Right renal cortex interstitium (tissue), 3 donors: ENCODE measurements at regions not wholly inside any gene's neighbourhood (a gene's known extent, or its start where the extent isn't known, plus 50 kb on each side); places are given as distances from the start of the nearest gene placed in this dataset.

ENCODE experiments used
- DNase-seq, 3 donors: peaks; one replicate each; pipeline ENCODE4 v3.0.0-alpha.2; 2013; ENCODE audit warnings: low read depth in 3 of 3, low spot score in 2 of 3

- DNase-seq = no peak
Measured at GRCh38 chr6:168228676-168229367, 90.8 kb downstream of the DACT2 start.

GRCh38 chr6:168227840-168228239, 91.7 kb downstream of the DACT2 start:
- no peak for DNase-seq

GRCh38 chr6:168226902-168227318, 92.7 kb downstream of the DACT2 start:
- DNase-seq = no peak

GRCh38 chr6:168226061-168226752, 93.4 kb downstream of the DACT2 start:
- DNase-seq = no peak

- DNase-seq = no peak
Measured at GRCh38 chr6:168225471-168225911, 94.1 kb downstream of the DACT2 start.

- no peak for DNase-seq
Measured at GRCh38 chr6:168223755-168224154, 95.8 kb downstream of the DACT2 start.

GRCh38 chr6:168223150-168223549, 96.4 kb downstream of the DACT2 start:
- no peak for DNase-seq

GRCh38 chr6:168222115-168223043, 97.2 kb downstream of the DACT2 start:
- no peak for DNase-seq

- no peak for DNase-seq
Measured at GRCh38 chr6:168221497-168222079, 98.0 kb downstream of the DACT2 start.

- no peak for DNase-seq
Measured at GRCh38 chr6:168221000-168221399, 98.6 kb downstream of the DACT2 start.

GRCh38 chr6:168219804-168220203, 99.8 kb downstream of the DACT2 start:
- DNase-seq = no peak

- DNase-seq = no peak
Measured at GRCh38 chr6:168218785-168219566, 100.6 kb downstream of the DACT2 start.

GRCh38 chr6:168217880-168218537, 101.6 kb downstream of the DACT2 start:
- no peak for DNase-seq

GRCh38 chr6:168217216-168217879, 102.2 kb downstream of the DACT2 start:
- DNase-seq = no peak

GRCh38 chr6:168216751-168217191, 102.8 kb downstream of the DACT2 start:
- no peak for DNase-seq

GRCh38 chr6:168216117-168216516, 103.5 kb downstream of the DACT2 start:
- no peak for DNase-seq

GRCh38 chr6:168215121-168215808, 104.3 kb downstream of the DACT2 start:
- DNase-seq = no peak

GRCh38 chr6:168214586-168215104, 104.9 kb downstream of the DACT2 start:
- no peak for DNase-seq
